Liver (tissue), 3 donors: ENCODE measurements at regions not wholly inside any gene's neighbourhood (a gene's known extent, or its start where the extent isn't known, plus 50 kb on each side); places are given as distances from the start of the nearest gene placed in this dataset.

Experiments used
- CTCF ChIP-seq: fragments of 150-350 bp; IDR thresholded peaks from 2 replicates; pipeline ENCODE4 v1.5.1; 2017; ENCODE audit warnings: improper control_type of control experiment, low read depth, low read length; ENCODE audit not compliant: missing input control
- EGR1 ChIP-seq, 2 donors: IDR thresholded peaks; 2 replicates each; pipeline ENCODE4 v1.6.1; 2016 to 2018; ENCODE audit warnings: antibody characterized with exemption in 2 of 2, low read depth in 2 of 2
- FOXA1 ChIP-seq: IDR thresholded peaks from 2 replicates; pipeline ENCODE4 v1.6.1; 2016; ENCODE audit warnings: antibody characterized with exemption
- GABPA ChIP-seq, 2 donors: IDR thresholded peaks in 1 of 2; conservative IDR thresholded peaks in 1 of 2; 2 replicates each; pipeline ENCODE4 v1.6.1; 2016; ENCODE audit warnings: antibody characterized with exemption in 2 of 2, mild to moderate bottlenecking in 1 of 2, moderate library complexity in 1 of 2
- HNF4G ChIP-seq: IDR thresholded peaks from 2 replicates; pipeline ENCODE4 v1.6.1; 2016; ENCODE audit warnings: antibody characterized with exemption
- JUND ChIP-seq, 2 donors: IDR thresholded peaks; 2 replicates each; pipeline ENCODE4 v1.6.1; 2016; ENCODE audit warnings: antibody characterized with exemption in 2 of 2
- MAX ChIP-seq: IDR thresholded peaks from 2 replicates; pipeline ENCODE4 v1.6.1; 2016; ENCODE audit warnings: antibody characterized with exemption
- RAD21 ChIP-seq, 2 donors: IDR thresholded peaks; 2 replicates each; pipeline ENCODE4 v1.6.1; 2016; ENCODE audit warnings: antibody characterized with exemption in 2 of 2, mild to moderate bottlenecking in 2 of 2
- RXRA ChIP-seq, 2 donors: IDR thresholded peaks; 2 replicates each; pipeline ENCODE4 v1.6.1; 2017 to 2018; ENCODE audit warnings: antibody characterized with exemption in 2 of 2, mild to moderate bottlenecking in 1 of 2
- TAF1 ChIP-seq: conservative IDR thresholded peaks from 2 replicates; pipeline ENCODE4 v1.6.1; 2016; ENCODE audit warnings: antibody characterized with exemption, mild to moderate bottlenecking
- YY1 ChIP-seq: IDR thresholded peaks from 2 replicates; pipeline ENCODE4 v1.6.1; 2016; ENCODE audit warnings: antibody characterized with exemption, mild to moderate bottlenecking
- TF ChIP-seq, protein P1 (sequence below): IDR thresholded peaks from 2 replicates; pipeline ENCODE4 v1.6.1; 2016; ENCODE audit warnings: antibody characterized with exemption, mild to moderate bottlenecking
- TF ChIP-seq, protein P2 (sequence below): IDR thresholded peaks from 2 replicates; pipeline ENCODE4 v1.6.1; 2016; ENCODE audit warnings: antibody characterized with exemption
- donor health status: healthy.
- donor health status: healthy.

GRCh38 chr6:100057941-100058340 is 63.9 kb upstream of the MCHR2 start:
- no peak for TF ChIP-seq RAD21 (IDR thresholded peaks at IDR 0.05)
- no peak for TF ChIP-seq CTCF
- TF ChIP-seq TAF1 = no peak
- TF ChIP-seq, protein P1, sequence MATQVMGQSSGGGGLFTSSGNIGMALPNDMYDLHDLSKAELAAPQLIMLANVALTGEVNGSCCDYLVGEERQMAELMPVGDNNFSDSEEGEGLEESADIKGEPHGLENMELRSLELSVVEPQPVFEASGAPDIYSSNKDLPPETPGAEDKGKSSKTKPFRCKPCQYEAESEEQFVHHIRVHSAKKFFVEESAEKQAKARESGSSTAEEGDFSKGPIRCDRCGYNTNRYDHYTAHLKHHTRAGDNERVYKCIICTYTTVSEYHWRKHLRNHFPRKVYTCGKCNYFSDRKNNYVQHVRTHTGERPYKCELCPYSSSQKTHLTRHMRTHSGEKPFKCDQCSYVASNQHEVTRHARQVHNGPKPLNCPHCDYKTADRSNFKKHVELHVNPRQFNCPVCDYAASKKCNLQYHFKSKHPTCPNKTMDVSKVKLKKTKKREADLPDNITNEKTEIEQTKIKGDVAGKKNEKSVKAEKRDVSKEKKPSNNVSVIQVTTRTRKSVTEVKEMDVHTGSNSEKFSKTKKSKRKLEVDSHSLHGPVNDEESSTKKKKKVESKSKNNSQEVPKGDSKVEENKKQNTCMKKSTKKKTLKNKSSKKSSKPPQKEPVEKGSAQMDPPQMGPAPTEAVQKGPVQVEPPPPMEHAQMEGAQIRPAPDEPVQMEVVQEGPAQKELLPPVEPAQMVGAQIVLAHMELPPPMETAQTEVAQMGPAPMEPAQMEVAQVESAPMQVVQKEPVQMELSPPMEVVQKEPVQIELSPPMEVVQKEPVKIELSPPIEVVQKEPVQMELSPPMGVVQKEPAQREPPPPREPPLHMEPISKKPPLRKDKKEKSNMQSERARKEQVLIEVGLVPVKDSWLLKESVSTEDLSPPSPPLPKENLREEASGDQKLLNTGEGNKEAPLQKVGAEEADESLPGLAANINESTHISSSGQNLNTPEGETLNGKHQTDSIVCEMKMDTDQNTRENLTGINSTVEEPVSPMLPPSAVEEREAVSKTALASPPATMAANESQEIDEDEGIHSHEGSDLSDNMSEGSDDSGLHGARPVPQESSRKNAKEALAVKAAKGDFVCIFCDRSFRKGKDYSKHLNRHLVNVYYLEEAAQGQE = no peak
- TF ChIP-seq RXRA (IDR thresholded peaks at IDR 0.05) = no peak
- TF ChIP-seq YY1 = no peak
- TF ChIP-seq GABPA (IDR thresholded peaks at IDR 0.05 in 1 of 2, conservative IDR thresholded peaks at IDR 0.05 in 1 of 2) = no peak
- TF ChIP-seq HNF4G = no peak
- TF ChIP-seq, protein P2, sequence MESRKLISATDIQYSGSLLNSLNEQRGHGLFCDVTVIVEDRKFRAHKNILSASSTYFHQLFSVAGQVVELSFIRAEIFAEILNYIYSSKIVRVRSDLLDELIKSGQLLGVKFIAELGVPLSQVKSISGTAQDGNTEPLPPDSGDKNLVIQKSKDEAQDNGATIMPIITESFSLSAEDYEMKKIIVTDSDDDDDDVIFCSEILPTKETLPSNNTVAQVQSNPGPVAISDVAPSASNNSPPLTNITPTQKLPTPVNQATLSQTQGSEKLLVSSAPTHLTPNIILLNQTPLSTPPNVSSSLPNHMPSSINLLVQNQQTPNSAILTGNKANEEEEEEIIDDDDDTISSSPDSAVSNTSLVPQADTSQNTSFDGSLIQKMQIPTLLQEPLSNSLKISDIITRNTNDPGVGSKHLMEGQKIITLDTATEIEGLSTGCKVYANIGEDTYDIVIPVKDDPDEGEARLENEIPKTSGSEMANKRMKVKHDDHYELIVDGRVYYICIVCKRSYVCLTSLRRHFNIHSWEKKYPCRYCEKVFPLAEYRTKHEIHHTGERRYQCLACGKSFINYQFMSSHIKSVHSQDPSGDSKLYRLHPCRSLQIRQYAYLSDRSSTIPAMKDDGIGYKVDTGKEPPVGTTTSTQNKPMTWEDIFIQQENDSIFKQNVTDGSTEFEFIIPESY = no peak
- no peak for TF ChIP-seq JUND (IDR thresholded peaks at IDR 0.05)
- no peak for TF ChIP-seq EGR1 (IDR thresholded peaks at IDR 0.05; ENCODE audit: low read depth in 2 of 2)
- no peak for TF ChIP-seq MAX
- TF ChIP-seq FOXA1 = no peak
